Inferior parietal cortex (tissue), 1 donor: ENCODE measurements at regions not wholly inside any gene's neighbourhood (a gene's known extent, or its start where the extent isn't known, plus 50 kb on each side); places are given as distances from the start of the nearest gene placed in this dataset.
"Not testable (repeated sequence)": the region's sequence is repeated elsewhere in the genome, so short reads cannot be mapped to it uniquely, and the experiment has no call there.

ENCODE experiments used
- DNase-seq: peaks from one replicate; pipeline ENCODE4 v3.0.0-alpha.2; 2016; ENCODE audit errors: extremely low spot score

- no peak for DNase-seq
These were observed 76.6 kb upstream of the PROKR2 start for GRCh38 chr20:5393218-5393870.

- DNase-seq = no peak
These were observed 74.0 kb upstream of the PROKR2 start for GRCh38 chr20:5390720-5391119.

- not testable (repeated sequence) for DNase-seq
These were observed 70.1 kb upstream of the PROKR2 start for GRCh38 chr20:5386846-5387245.

GRCh38 chr20:5381527-5381926 lies 64.8 kb upstream of the PROKR2 start:
- DNase-seq = not testable (repeated sequence)

GRCh38 chr20:5377484-5377883 lies 60.7 kb upstream of the PROKR2 start:
- no peak for DNase-seq

GRCh38 chr20:5376228-5376627 lies 59.5 kb upstream of the PROKR2 start:
- no peak for DNase-seq

- no peak for DNase-seq
These were observed 57.4 kb upstream of the PROKR2 start for GRCh38 chr20:5374171-5374570.

- DNase-seq = no peak
These were observed 55.6 kb upstream of the PROKR2 start for GRCh38 chr20:5372371-5372770.

GRCh38 chr20:5369629-5370028 lies 52.9 kb upstream of the PROKR2 start:
- DNase-seq = no peak
